ENCODE measurements at regions not wholly inside any gene's neighbourhood (a gene's known extent, or its start where the extent isn't known, plus 50 kb on each side); places are given as distances from the start of the nearest gene placed in this dataset.
"Not testable (repeated sequence)": the region's sequence is repeated elsewhere in the genome, so short reads cannot be mapped to it uniquely, and the experiment has no call there.

DNA sequence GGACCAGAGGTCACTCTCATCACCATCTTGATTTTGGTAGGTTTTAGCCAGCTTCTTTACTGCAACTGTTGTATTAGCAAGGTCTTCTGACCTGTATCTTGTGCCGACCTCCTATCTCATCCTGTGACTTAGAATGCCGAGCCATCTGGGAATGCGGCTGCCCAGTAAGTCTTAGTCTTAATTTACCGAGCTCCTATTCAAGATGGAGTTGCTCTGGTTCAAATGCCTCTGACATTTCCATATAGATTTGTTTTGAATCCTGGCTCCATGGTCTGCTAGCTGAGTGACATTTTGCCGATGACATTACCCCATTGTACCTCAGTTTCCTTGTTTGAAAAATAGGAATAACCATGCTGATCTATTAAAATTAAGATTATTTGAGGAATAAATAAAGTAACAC lies 193.9 kb upstream of the HMCN1 start:
- no peak for DNase-seq (ENCODE audit: low spot score)

DNA sequence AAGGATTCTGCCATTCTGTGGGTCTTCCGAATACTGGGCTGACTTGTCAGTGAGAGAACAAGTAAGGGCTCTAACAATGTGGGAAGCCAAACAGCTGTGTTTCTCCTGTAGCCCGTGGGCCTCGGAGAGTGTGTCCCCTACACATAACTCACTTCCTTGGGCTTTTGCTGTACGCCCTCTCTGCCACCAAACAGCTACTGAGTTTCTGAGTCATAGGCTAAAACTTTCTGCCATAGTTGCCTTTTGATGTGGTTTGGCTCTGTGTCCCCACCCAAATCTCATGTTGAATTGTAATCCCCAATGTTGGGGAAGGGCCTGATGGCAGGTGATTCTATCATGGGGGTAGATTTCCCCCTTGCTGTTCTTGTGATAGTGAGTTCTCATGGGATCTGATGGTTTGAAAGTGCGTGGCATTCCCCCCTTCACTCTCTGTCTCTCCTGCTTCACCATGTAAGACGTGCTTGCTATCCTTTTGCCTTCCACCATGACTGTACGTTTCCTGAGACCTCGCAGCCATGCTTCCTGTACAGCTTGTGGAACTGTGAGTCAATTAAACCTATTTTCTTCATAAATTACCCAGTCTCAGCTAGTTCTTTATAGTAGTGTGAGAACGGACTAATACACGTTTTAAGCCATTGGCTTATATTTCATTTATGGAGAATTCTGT lies 194.8 kb upstream of the HMCN1 start:
- DNase-seq (ENCODE audit: low spot score) = no peak

DNA sequence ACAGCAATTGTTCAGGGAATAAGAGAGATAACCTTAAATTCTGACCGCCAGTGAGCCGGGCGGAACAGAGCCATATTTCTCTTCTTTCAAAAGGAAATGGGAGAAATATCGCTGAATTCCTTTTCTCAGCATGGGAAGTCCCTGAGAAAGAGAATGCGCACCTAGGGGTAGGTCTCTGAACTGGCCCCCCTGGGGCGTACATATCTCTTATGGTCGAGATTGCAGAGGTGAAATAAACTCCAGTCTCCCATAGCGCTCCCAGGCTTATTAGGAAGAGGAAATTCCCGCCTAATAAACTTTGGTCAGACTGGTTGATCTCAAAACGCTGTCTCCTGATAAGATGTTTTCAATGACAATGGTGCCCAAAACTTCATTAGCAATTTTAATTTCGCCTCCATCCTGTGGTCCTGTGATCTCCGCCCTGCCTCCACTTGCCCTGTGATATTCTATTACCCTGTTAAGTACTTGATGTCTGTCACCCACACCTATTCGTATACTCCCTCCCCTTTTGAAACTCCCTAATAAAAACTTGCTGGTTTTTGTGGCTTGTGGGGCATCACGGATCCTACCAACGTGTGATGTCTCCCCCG lies 195.8 kb upstream of the HMCN1 start:
- DNase-seq (ENCODE audit: low spot score) = not testable (repeated sequence)

DNA sequence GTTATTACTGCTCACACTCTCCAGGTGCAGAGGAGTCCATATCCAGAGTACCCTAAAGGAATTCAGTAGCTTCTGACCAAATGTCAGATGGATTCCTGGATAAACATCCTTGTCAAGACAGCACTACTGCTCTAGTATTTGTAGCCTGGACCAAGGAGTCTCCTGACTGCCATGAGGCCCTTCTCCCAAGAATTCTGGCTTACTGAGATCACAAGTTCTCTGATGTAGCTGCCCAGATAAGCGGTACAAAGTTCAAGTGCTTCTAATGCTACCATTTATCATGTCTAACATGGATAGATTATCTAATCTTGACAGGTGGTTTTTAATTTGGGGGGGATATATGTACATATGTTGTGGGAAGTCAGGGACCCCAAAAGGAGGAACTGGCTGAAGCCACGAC lies 196.6 kb upstream of the HMCN1 start:
- DNase-seq (ENCODE audit: low spot score) = no peak

DNA sequence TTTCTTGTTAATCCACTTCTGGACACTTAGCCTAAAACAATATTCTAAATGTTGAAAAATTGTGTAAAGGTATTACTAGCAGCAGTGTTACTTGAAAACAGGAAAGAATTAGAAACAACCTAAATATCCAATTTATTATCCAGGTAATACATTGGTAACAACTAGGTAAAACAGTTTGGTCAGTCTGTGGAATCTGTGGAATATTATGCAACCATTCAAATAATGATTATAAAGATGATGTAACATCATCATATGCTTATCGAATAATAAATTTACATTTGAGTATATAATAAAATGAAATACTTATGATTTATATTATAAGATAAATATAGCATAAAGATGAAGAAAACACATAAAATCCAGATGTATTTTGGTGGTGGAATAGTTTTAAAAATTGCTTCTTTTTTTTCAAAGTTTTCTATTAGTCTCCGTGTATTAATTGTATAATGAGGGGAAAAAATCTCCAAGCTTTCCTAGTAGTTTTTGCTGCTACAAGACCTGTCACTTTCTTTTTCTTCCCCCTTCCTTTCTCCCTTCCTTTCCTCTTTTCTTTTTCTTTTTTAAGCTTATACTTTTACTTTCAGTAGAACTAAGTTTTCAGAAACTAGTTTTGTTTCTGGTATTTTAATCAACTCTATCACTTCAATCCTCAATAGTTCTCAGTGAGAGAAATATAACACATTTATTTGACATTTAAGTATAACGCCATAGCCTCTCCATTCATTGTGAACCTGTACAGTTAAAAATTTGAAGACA lies 197.8 kb upstream of the HMCN1 start:
- DNase-seq (ENCODE audit: low spot score) = no peak

DNA sequence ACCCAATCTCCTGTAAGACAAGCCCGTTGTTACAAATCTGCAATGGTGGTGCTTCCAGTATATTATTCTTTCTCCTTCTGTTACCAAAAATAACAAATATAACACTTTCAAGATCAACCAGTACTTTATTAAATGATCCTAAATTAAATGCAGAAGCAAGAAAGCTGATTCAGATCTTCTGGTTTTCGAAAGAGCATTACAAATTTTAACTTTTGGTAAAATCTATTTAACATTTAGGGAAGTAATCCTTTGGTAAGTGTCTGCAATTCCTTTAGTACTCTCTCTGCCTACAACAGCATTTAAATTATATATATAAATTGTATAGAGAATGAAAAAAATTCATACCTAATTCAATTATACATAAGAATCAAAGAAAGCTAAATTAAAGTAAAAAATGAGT lies 198.6 kb upstream of the HMCN1 start:
- DNase-seq (ENCODE audit: low spot score) = no peak

DNA sequence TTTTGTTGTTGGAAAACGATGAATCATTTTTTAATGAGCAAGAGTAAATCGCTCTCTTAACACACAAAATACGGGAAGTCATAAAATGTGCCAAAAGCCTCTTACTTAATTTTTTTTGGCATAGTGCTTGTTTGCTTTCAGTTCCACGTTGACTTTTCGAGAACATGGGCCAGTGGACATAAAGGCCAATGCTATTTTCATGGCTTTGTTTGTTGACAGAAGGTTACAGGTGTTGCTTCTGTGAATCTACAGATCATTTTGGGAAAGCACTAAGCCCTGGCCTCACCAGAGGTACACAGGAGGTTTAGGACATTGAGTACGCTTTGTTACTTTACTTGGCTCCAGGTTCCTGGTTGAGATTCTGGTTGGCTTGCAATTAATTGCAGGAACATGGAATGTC lies 199.4 kb upstream of the HMCN1 start:
- no peak for DNase-seq (ENCODE audit: low spot score)

DNA sequence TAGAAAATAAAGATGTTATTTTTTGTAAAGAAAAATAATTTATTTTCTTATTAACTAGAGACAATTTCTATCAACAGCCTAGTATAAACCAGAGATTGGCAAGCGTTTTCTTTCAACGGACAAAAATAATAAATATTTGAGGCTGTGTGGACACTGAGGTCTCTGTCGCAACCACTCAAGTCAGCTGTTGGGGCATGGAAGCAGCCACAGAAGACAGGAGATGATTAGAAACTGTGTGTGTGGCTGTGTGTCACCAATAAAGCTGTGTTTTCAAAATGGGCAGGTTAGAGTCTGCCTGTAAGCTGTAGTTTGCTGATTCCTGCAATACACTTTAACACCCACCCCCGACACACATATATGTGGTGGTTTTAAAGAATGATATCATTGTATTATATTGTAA lies 200.6 kb upstream of the HMCN1 start:
- no peak for DNase-seq (ENCODE audit: low spot score)

DNA sequence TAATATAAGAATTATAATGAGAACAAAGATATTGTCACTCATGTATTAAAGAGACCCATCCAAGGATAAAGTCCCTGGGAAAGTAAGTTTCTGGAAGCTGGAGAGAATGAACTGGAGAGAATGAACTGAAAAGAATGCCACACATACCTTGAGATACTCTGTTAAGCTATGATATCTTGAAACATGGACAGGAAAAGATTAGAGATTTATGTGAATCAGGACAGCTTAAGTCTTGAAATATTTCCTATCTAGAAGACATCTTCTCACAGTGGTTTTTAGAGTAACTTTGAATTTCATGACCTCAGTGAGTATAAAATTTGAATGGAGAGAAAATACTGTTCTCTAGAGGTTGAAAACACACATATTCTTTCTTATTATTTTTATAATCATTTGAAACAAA lies 201.3 kb upstream of the HMCN1 start:
- no peak for DNase-seq (ENCODE audit: low spot score)

DNA sequence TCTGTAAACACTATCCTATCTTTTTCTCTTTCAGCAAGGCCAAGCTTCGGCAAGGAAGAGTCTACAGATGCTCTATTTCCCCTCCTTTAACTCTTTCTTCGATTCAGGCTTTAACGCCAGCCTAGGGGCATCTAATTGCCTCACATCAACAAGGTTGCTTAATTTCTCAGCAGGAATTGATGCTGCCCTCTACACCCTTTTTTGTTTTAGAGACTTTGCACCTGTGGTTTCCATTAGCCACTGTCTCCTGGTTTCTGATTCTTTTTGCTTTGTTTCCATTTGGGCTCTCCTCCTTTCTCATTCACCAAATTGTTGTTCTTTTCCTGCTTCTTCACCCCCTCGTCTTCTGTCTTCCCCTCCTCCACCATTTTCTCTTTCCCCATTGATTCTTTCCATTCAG lies 202.4 kb upstream of the HMCN1 start:
- DNase-seq (ENCODE audit: low spot score) = no peak

DNA sequence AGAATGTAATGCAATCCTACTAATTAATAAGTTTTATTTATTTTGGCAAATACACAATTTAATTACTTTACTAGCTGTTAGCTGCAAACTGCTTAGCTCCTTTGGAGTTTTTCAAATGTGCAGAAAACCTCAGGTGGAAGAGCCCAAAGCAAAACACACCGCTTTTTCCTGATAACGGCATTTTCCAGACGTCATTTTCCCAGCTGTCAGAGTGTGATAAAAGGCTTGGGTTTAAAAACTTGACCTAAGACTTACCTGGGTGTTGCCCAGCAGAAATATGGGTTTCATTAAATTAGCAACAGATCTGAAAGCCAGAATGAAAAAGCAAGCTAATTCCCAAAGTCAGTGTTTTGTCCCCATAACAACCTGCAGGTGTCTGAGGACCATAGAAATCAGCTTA lies 204.0 kb upstream of the HMCN1 start:
- DNase-seq (ENCODE audit: low spot score) = no peak

DNA sequence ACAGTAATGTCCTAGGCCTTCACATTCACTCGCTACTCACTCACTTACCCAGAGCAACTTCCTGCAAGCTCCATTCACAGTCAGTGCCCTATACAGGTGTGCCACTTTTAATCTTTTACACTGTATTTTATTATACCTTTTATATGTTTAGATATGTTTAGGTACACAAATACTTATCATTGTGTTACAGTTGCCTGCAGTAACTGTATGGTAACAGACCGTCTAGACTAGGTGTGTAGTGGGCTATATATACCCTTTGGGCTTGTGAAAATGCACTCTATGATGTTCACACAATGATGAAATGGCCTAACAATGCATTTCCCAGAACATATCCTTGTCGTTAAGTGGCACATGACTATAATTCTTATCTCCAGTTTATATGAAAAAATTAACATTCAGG lies 204.5 kb upstream of the HMCN1 start:
- no peak for DNase-seq (ENCODE audit: low spot score)

DNA sequence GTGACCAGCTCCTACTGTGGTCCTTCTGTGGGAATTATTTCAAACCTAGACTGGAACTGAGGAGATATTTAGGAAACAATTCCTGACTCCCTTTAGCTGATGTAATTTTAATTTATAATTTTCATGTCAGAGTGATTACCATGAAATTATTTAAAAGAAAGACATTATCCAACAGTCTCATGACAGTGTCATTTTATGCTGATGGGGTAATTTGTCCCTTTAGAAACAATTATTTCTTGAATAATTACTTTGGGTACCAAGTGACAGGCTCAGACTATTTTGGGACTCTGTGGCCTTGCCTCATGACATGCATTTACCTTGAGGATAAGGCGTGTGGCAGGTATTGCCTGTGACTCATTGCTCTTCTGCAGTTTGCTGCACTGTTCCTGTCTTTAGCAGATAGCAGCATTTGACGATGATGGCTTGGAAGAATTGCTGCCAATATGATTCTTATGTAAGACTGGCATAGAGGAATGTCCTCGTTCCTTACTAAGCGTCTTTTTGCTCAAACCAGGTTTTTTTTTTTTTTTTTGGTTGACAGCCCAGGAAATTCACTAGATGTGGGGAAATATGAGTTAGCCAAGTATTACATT lies 206.0 kb upstream of the HMCN1 start:
- DNase-seq (ENCODE audit: low spot score) = no peak

DNA sequence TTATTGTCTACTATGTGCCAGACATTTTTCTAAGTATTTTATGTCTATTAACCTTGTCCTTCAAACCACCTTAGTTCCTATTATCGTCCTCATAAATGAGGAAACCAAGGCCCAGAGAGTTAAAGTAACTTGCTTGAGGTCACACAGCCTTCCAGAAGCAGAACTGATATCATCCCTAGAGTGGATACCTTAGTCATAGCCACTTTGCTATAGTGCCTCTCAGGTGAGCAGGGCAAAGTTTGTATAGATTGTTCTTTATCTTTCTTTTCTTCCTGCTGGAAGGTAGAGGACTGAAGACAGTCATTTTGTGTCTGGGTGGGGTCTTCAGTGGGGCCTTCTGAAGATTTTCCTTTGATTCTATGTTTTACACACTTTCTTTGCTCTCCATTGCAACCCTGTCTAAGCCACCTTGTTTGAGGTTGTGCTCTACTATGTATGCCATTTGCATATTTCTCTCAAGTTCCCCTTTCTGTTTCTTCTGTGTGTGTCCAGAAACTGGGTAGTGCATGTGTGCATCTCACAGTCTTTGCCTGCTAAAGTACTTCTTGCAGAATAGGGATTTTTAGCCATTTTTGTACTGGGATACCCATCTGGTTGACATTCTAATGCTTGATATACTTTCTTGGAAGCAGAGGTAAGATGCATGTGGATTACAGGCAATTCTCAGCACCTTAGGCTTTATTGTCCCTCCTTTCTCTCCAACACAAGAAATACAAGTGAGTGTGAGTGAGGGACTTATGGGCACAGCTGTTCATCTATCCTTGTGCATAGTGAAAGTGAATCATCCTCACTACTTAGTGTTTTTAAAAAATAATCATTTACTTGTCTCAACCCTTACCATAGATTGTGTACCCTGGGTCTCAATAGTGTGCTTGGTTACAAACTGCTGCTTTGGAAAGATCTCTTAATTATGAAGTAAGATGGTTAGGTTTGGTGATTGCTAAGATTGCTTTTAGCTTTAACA lies 207.6 kb upstream of the HMCN1 start:
- no peak for DNase-seq (ENCODE audit: low spot score)

DNA sequence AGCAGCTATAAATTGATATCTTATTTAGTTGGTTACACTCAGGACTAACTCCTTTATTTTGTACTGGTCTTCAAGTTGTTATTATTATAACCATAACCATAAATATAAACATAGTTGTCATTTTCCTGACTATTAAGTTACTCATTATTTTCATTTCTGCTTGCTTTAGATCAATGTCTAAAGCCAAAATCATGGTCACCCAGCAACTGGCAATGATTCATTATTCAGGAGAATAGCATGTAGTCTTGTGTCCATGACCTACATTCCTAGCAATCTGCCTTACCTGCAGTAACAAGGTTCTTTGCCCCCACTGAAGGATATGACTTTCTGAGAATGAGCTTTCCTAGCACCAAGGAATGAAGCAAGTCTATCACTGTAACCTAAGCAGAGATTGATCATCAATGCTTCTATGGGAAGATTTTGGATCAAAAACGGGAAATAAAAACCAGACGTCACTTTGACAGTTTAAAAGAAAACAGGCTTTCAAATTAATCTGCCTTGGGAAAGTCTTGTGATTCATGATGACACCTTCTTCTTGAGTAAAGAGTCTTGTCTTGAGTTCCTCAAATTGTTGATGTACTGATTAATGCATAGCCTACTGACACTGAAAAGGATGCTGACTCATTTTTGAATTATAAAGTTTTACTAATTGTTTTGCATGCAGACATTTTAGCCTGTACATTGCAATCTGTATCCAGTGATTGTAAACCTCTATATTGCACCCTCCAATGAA lies 203.3 kb upstream of the IVNS1ABP start:
- no peak for DNase-seq (ENCODE audit: low spot score)

DNA sequence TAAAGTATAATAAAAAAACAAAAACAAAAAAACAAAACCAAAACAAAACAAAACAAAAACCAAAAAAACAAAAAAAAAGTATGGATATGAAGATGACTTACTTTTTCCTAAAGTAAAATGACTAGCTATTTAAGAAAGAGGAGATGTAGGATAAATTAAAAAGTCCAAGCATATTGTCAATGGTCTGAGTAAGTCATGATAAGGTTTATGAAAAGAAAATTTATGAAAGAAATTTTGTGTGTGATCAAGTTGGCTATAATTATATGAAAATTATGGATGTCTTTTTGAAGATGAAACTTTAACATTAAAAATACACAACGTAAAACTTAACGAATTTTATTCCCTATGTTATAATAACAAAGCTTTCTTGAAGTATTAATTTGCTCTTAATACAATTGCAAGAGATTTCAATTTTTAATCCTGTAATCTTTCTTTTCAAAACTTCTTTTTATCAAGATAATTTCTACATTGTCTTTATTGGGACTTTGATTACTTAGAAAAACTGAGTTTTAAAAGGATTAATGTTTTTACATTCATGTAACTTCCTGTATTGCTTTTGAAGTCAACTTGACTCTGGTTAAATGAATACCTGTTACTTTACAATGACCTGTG lies 200.9 kb upstream of the IVNS1ABP start:
- no peak for DNase-seq (ENCODE audit: low spot score)

DNA sequence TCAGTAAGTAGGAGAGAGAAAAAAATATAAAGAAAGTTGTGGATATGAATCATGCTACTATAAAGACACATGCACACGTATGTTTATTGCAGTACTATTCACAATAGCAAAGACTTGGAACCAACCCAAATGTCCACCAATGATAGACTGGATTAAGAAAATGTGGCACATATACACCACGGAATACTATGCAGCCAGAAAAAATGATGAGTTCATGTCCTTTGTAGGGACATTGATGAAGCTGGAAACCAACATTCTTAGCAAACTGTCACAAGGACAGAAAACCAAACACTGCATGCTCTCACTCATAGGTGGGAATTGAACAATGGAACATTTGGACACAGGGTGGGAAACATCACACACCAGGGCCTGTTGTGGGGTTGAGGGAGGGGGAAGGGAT lies 200.3 kb upstream of the IVNS1ABP start:
- not testable (repeated sequence) for DNase-seq (ENCODE audit: low spot score)

DNA sequence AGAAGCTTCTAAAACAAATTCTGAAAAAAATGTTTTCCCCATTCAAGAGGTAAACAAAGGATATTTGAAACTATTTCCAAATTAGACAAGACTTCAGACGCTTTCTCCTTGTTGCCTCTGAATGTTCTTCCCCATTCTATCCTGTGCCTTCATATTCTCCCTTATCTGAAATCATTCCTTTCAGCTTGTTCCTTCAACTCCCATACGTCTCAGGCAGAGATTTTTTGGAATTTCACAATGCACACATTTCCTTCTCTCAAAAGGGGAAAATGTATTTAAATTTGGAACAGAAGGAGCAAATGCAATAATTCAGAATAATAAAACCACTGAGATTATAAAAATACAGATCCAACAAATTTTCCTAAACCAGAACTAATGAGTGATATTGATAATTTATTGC lies 198.7 kb upstream of the IVNS1ABP start:
- no peak for DNase-seq (ENCODE audit: low spot score)

DNA sequence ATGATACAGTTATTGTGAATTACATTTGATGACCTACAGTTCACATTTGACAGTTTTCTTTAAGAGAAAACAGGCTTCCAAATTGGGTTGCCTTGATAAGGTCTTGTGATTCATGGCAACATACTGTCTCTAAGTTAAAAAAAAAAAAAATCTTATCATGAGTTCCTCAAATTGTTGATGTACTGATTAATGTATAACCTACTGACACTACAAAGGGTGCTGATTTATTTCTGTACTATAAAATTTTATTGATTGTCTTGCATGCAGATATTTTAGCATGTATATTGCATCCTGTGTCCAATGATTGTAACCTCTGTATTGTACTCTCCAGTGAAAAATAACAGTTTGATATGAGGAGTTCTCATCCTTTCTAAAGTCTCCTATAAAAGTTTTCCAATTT lies 197.3 kb upstream of the IVNS1ABP start:
- no peak for DNase-seq (ENCODE audit: low spot score)

DNA sequence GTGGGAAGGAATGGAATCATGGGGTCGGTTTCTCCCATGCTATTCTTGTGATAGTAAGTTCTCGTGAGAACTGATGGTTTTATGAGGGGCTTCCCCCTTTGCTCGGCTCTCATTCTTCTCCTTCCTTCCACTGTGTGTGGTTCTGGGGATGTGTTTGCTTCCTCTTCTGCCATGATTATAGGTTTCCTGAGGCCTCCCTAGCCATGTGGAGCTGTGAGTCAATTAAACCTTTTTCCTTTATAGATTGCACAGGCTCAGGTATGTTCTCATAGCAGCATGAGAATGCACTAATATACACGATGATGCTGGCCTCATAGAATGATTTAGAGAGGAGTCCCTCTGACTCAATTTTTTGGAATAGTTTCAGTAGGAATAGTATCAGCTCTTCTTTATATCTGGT lies 195.4 kb upstream of the IVNS1ABP start:
- DNase-seq (ENCODE audit: low spot score) = no peak

DNA sequence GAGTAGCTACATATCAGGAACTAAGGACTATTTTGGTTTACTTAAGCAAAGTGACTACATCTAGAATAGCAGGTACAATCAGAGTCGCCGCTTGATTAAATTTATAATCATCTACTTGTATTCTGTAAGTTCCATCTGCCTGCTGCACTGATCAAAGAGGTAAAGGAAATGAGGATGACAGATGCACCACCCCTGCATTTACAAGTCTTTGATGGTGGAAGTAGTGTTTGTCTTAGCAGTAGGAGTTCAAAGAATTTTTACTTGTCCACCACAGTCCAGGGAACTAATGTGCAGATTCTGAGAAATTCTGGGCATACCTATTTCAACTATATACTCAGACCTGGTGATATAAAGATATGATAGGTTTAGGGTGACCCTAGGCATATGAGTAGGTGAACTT lies 184.1 kb upstream of the IVNS1ABP start:
- DNase-seq (ENCODE audit: low spot score) = no peak

All from GM03348 (cell line).